Fibroblast of skin of back (primary cell): ENCODE measurements at regions not wholly inside any gene's neighbourhood (a gene's known extent, or its start where the extent isn't known, plus 50 kb on each side); places are given as distances from the start of the nearest gene placed in this dataset.

Experiments used
- DNase-seq: peaks from one replicate; pipeline ENCODE4 v3.0.0-alpha.2; 2013

GRCh38 chr4:79078339-79078738 is 139.1 kb upstream of the PAQR3 start:
- DNase-seq: no peak

- DNase-seq: no peak
These were observed 134.8 kb upstream of the PAQR3 start for GRCh38 chr4:79074040-79074439.

GRCh38 chr4:79073471-79073870 is 134.2 kb upstream of the PAQR3 start:
- DNase-seq: no peak

- no peak for DNase-seq
These were observed 126.0 kb upstream of the PAQR3 start for GRCh38 chr4:79065262-79065661.

- no peak for DNase-seq
These were observed 125.6 kb upstream of the PAQR3 start for GRCh38 chr4:79064806-79065205.

GRCh38 chr4:79059631-79060399 is 120.6 kb upstream of the PAQR3 start:
- no peak for DNase-seq

- DNase-seq: no peak
These were observed 118.5 kb upstream of the PAQR3 start for GRCh38 chr4:79057772-79058171.

- DNase-seq: no peak
These were observed 114.5 kb upstream of the PAQR3 start for GRCh38 chr4:79053754-79054153.

GRCh38 chr4:79050541-79050880 is 111.3 kb upstream of the PAQR3 start:
- DNase-seq: no peak

- DNase-seq: no peak
These were observed 110.8 kb upstream of the PAQR3 start for GRCh38 chr4:79049840-79050540.

GRCh38 chr4:79048878-79049277 is 109.6 kb upstream of the PAQR3 start:
- no peak for DNase-seq

- DNase-seq: no peak
These were observed 108.1 kb upstream of the PAQR3 start for GRCh38 chr4:79047316-79047715.

- peak; percentile 53 for DNase-seq
These were observed 106.9 kb upstream of the PAQR3 start for GRCh38 chr4:79046016-79046592.

GRCh38 chr4:79044141-79044659 is 105.0 kb upstream of the PAQR3 start:
- no peak for DNase-seq

- DNase-seq: no peak
These were observed 103.9 kb upstream of the PAQR3 start for GRCh38 chr4:79043138-79043537.

GRCh38 chr4:79042079-79042674 is 102.9 kb upstream of the PAQR3 start:
- peak; percentile 39 for DNase-seq

- DNase-seq: no peak
These were observed 95.3 kb upstream of the PAQR3 start for GRCh38 chr4:79034544-79034943.

- no peak for DNase-seq
These were observed 91.7 kb upstream of the PAQR3 start for GRCh38 chr4:79030973-79031372.

GRCh38 chr4:79027656-79028055 is 88.4 kb upstream of the PAQR3 start:
- no peak for DNase-seq

- DNase-seq: no peak
These were observed 85.9 kb upstream of the PAQR3 start for GRCh38 chr4:79025170-79025569.

GRCh38 chr4:79023799-79024770 is 84.8 kb upstream of the PAQR3 start:
- DNase-seq: no peak

GRCh38 chr4:79022529-79022928 is 83.3 kb upstream of the PAQR3 start:
- DNase-seq: no peak
